K562 (cell line): ENCODE measurements at regions not wholly inside any gene's neighbourhood (a gene's known extent, or its start where the extent isn't known, plus 50 kb on each side); places are given as distances from the start of the nearest gene placed in this dataset.

ENCODE experiments used
- ATAC-seq: fragments of 200-7000 bp; cut with Tn5 transposase; 3 replicates; pipeline ENCODE4 v1.9.1; 2020; ENCODE audit warnings: moderate library complexity
- BruUV-seq: library from RNA; stranded (reverse); fragments of 400-500 nt; replicated peaks from 2 replicates; lab custom pipeline; 2021; lab: Mats Ljungman, UMichigan
- CTCF ChIA-PET: fragments of 300-600 bp; formaldehyde crosslinking; extraction: SDS; loops from one replicate; lab custom pipeline; 2021; ENCODE audit warnings: low intra/inter-chr PET ratio; lab: Yijun Ruan, JAX
- POLR2A ChIA-PET: fragments of 300-600, 350-650 bp; sonication (Branson Sonifier 250); formaldehyde crosslinking; extraction: SDS; loops from one replicate; lab custom pipeline; 2021; ENCODE audit warnings: antibody characterized with exemption, inconsistent platforms; lab: Yijun Ruan, JAX
- DNase-seq, 4 experiments: peaks; one replicate each; pipeline versions ENCODE4 v3.0.0 to v3.0.0-alpha.2; 2011 to 2018; ENCODE audit warnings: low spot score in 3 of 4, mixed read lengths in 3 of 4; ENCODE audit errors: extremely low read depth in 1 of 4
- FAIRE-seq: peaks from 2 replicates; lab custom pipeline; 2011; peaks lifted over from hg19 to GRCh38; lab: Jason Lieb, UNC
- H2AFZ ChIP-seq: 2 replicates; pipeline ENCODE4 v1.6.0; 2011; ENCODE audit warnings: low read depth, low read length, control low read depth, inconsistent platforms
- H3K27ac ChIP-seq: fragments of 200-600 bp; 3 replicates; pipeline ENCODE4 v1.8.0; 2011; ENCODE audit warnings: low read depth, mild to moderate bottlenecking, control low read depth, inconsistent platforms, low read length, moderate library complexity, mixed read lengths; ENCODE audit errors: extremely low read depth
- H3K27me3 ChIP-seq, 2 experiments: fragments of 300-600 bp in 1 of 2; 2 replicates in 1 of 2; 3 replicates in 1 of 2; pipeline versions ENCODE4 v1.6.0 to v1.8.0; 2011; ENCODE audit warnings: inconsistent platforms in 2 of 2, low read length in 2 of 2, mild to moderate bottlenecking in 1 of 2, mixed read lengths in 1 of 2, moderate library complexity in 1 of 2; ENCODE audit not compliant: control insufficient read depth in 2 of 2, insufficient read depth in 2 of 2
- H3K36me3 ChIP-seq: fragments of 300-600 bp; 3 replicates; pipeline ENCODE4 v1.8.0; 2011; ENCODE audit warnings: mild to moderate bottlenecking, low read length, inconsistent platforms; ENCODE audit not compliant: control insufficient read depth, insufficient read depth
- H3K4me1 ChIP-seq, 2 experiments: fragments of 200-600 bp in 1 of 2; replicated peaks in 1 of 2; 2 replicates in 1 of 2; 3 replicates in 1 of 2; pipeline versions ENCODE4 v1.5.1 to v1.8.0; 2011; ENCODE audit warnings: inconsistent platforms in 2 of 2, low read length in 2 of 2, mild to moderate bottlenecking in 1 of 2, mixed read lengths in 1 of 2, moderate library complexity in 1 of 2; ENCODE audit not compliant: control insufficient read depth in 2 of 2, insufficient read depth in 2 of 2
- H3K4me2 ChIP-seq: 2 replicates; pipeline ENCODE4 v1.6.1; 2011; ENCODE audit warnings: low read length, control low read depth, inconsistent platforms, mixed read lengths; ENCODE audit not compliant: insufficient read depth
- H3K4me3 ChIP-seq: fragments of 200-600 bp; sonication (generic), shearing (Covaris generic); 2 replicates; pipeline ENCODE4 v1.5.1; 2016; ENCODE audit warnings: control low read depth, inconsistent platforms
- H3K79me2 ChIP-seq: fragments of 200-600 bp; 3 replicates; pipeline ENCODE4 v1.8.0; 2011; ENCODE audit warnings: low read length, inconsistent platforms; ENCODE audit not compliant: control insufficient read depth, insufficient read depth
- H3K9ac ChIP-seq, 2 experiments: 2 replicates each; pipeline versions ENCODE4 v1.6.0 to v1.6.1; 2011; ENCODE audit warnings: low read depth in 2 of 2, low read length in 2 of 2, control low read depth in 1 of 2, inconsistent platforms in 1 of 2, mild to moderate bottlenecking in 1 of 2, mixed read lengths in 1 of 2; ENCODE audit not compliant: insufficient read depth in 1 of 2
- H3K9me1 ChIP-seq: one replicate; pipeline ENCODE4 v1.6.0; 2011; ENCODE audit warnings: inconsistent platforms, mild to moderate bottlenecking, low read length, moderate library complexity; ENCODE audit not compliant: control insufficient read depth, insufficient read depth
- H3K9me3 ChIP-seq: replicated peaks from 2 replicates; pipeline ENCODE4 v1.5.1; 2011; ENCODE audit warnings: low read depth, low read length, inconsistent platforms; ENCODE audit not compliant: control insufficient read depth, insufficient read depth
- H4K20me1 ChIP-seq: replicated peaks from 2 replicates; pipeline ENCODE4 v1.6.1; 2011; ENCODE audit warnings: low read length, inconsistent platforms, mixed read lengths; ENCODE audit not compliant: control insufficient read depth, insufficient read depth
- BRD9 ChIP-seq: fragments of 450-650 bp; IDR thresholded peaks from 2 replicates; pipeline ENCODE4 v1.6.1; 2018; ENCODE audit warnings: low read depth; ENCODE audit not compliant: partially characterized antibody
- CTBP1 ChIP-seq: fragments of 450-650 bp; IDR thresholded peaks from 2 replicates; pipeline ENCODE4 v1.6.1; 2016; ENCODE audit warnings: borderline replicate concordance
- ETV5 ChIP-seq: sonication (generic); formaldehyde crosslinking; IDR thresholded peaks from 2 replicates; pipeline ENCODE4 v1.4.0; 2020; ENCODE audit warnings: low read depth, mild to moderate bottlenecking, missing genetic modification reagents
- MAFG ChIP-seq: fragments of 450-650 bp; conservative IDR thresholded peaks from 2 replicates; pipeline ENCODE4 v1.6.1; 2016; ENCODE audit warnings: missing genetic modification characterization, missing compliant biosample characterization
- MEF2A ChIP-seq: IDR thresholded peaks from 2 replicates; pipeline ENCODE4 v1.6.1; 2011; ENCODE audit warnings: low read depth, mild to moderate bottlenecking, low read length, moderate library complexity; ENCODE audit not compliant: control insufficient read depth
- NCOA1 ChIP-seq: fragments of 450-650 bp; IDR thresholded peaks from 2 replicates; pipeline ENCODE4 v1.6.1; 2016; ENCODE audit warnings: low read depth
- NCOA2 ChIP-seq, 2 experiments: fragments of 450-650 bp; IDR thresholded peaks; 2 replicates each; pipeline ENCODE4 v1.6.1; 2018; ENCODE audit warnings: mild to moderate bottlenecking in 2 of 2, moderate library complexity in 1 of 2; ENCODE audit not compliant: partially characterized antibody in 2 of 2
- NCOA6 ChIP-seq: fragments of 450-650 bp; IDR thresholded peaks from 2 replicates; pipeline ENCODE4 v1.6.1; 2017; ENCODE audit warnings: mild to moderate bottlenecking
- POLR2AphosphoS5 ChIP-seq: IDR thresholded peaks from 2 replicates; pipeline ENCODE4 v1.6.1; 2011; ENCODE audit warnings: mild to moderate bottlenecking, low read depth, low read length, moderate library complexity; ENCODE audit not compliant: control insufficient read depth, insufficient read depth
- SPI1 ChIP-seq: IDR thresholded peaks from 2 replicates; pipeline ENCODE4 v1.6.1; 2011; ENCODE audit warnings: low read depth, low read length, control low read depth, borderline replicate concordance
- SRSF9 ChIP-seq: fragments of 200-400 bp; formaldehyde crosslinking; IDR thresholded peaks from 2 replicates; pipeline ENCODE4 v1.6.1; 2017; ENCODE audit warnings: low read depth, low read length, borderline replicate concordance
- WHSC1 ChIP-seq: IDR thresholded peaks from one replicate; pipeline ENCODE4 v1.6.1; 2012; ENCODE audit warnings: low read length, control low read depth, inconsistent platforms
- ZEB2 ChIP-seq: fragments of 450-650 bp; IDR thresholded peaks from 2 replicates; pipeline ENCODE4 v1.6.1; 2016
- ZNF23 ChIP-seq: fragments of 250-450 bp; sonication (Bioruptor Pico); IDR thresholded peaks from 2 replicates; pipeline ENCODE4 v1.4.0; 2020; ENCODE audit warnings: mild to moderate bottlenecking
- ZNF41 ChIP-seq: fragments of 250-450 bp; sonication (Bioruptor Pico); conservative IDR thresholded peaks from 2 replicates; pipeline ENCODE4 v1.4.0; 2020; ENCODE audit warnings: mild to moderate bottlenecking
- ZNF717 ChIP-seq: fragments of 250-450 bp; sonication (Bioruptor Pico); IDR thresholded peaks from 2 replicates; pipeline ENCODE4 v1.5.0; 2021
- WGBS: fragments of 100-300 bp; shearing (Covaris generic); methylation state at CpG from one replicate; pipeline ENCODE4 v1.1.6; 2016; ENCODE audit warnings: low coverage, mixed read lengths; ENCODE audit not compliant: insufficient coverage; ENCODE audit errors: missing lambda C conversion rate; 5-methylcytosine and 5-hydroxymethylcytosine counted together
- in situ Hi-C: fragments of 300-500 bp; cut with MboI; formaldehyde crosslinking; loops from 4 replicates; pipeline ENCODE4 v1.15.0; 2018; ENCODE audit warnings: inconsistent platforms, mixed read lengths
- intact Hi-C: fragments of 100-400 bp; cut with micrococcal nuclease; formaldehyde crosslinking; loops from 2 replicates; pipeline ENCODE4 v1.14.2; 2022

GRCh38 chr4:79827283-79827682 is 245.7 kb downstream of the ANTXR2 start:
- intact Hi-C loops: no loop called here
- Histone ChIP-seq H3K79me2 (no peaks in the 10 kb centered on the region), H3K27ac (no peak overlapping the region), H3K4me2 (no peak overlapping the region), H4K20me1 (no peaks in the 10 kb centered on the region), H3K4me1 (no peaks in the 10 kb centered on the region; a peak in 1 of 5 replicates), H2AFZ (peak overlapping the region; percentile 66), H3K9me3 (no peaks in the 10 kb centered on the region), H3K36me3 (no peaks in the 10 kb centered on the region), H3K9ac (no peak overlapping the region), H3K9me1 (no peaks in the 10 kb centered on the region), H3K27me3 (no peaks in the 10 kb centered on the region), H3K4me3 (no peak overlapping the region)
- WGBS: 13% methylated on average over 5 of the region's 5 CpGs
- in situ Hi-C loops: no loop called here
- ChIA-PET POLR2A (no interaction called here), CTCF (no interaction called here)
- FAIRE-seq (no peak), DNase-seq (no peak), ATAC-seq (no peak)
- TF ChIP-seq SRSF9 (no peak), ZNF717 (CRISPR knock-in tag) (no peak), CTBP1 (no peak), SPI1 (peak; percentile 38; the same call in 1 of the 2 replicates), NCOA1 (no peak), ZEB2 (0 out of 2 replicates have a peak, but pooled peaks have one; percentile 29), MAFG (tag) (no peak), ZNF23 (CRISPR knock-in tag) (no peak), NCOA2 (IDR thresholded peaks at IDR 0.05; ENCODE audit: partially characterized antibody in 2 of 2) (no peak), BRD9 (no peak), MEF2A (no peak), ZNF41 (CRISPR knock-in tag) (no peak), WHSC1 (no peak), ETV5 (CRISPR knock-in tag) (no peak), NCOA6 (no peak), POLR2AphosphoS5 (no peak)
- BruUV-seq: no TSS peak
